ENCODE measurements at regions not wholly inside any gene's neighbourhood (a gene's known extent, or its start where the extent isn't known, plus 50 kb on each side); places are given as distances from the start of the nearest gene placed in this dataset.

- WGBS (ENCODE audit: extremely low coverage, insufficient read length, low lambda C conversion rate), result no CpG with 5 or more reads among the region's 12 CpGs
- H3K27me3 Mint-ChIP-seq (ENCODE audit: low read depth), result peaks cover 2% of the 10 kb centered on the region; the same call in 1 of the 2 replicates
Observed at GRCh38 chr4:62526671-62527070, 1326.5 kb downstream of the ADGRL3 start.

More at GRCh38 chr4:62526671-62527070, 1326.5 kb downstream of the ADGRL3 start:
- Histone ChIP-seq H3K79me1 (ENCODE audit: insufficient read depth, low read depth, low read length, poor library complexity, severe bottlenecking) (no peaks in the 10 kb centered on the region), H3K79me2 (ENCODE audit: insufficient read depth, low read length) (no peaks in the 10 kb centered on the region), H3K23me2 (ENCODE audit: insufficient read length, low read depth, low read length, poor library complexity, severe bottlenecking) (no peaks in the 10 kb centered on the region), H4K5ac (ENCODE audit: insufficient read length, low read depth, low read length) (no peak overlapping the region), H3K4me2 (ENCODE audit: insufficient read depth, insufficient read length, low read length) (no peak overlapping the region), H3K27me3 (ENCODE audit: insufficient read depth, low read length) (no peaks in the 10 kb centered on the region), H2AFZ (ENCODE audit: low read length) (no peak overlapping the region), H3K14ac (ENCODE audit: insufficient read depth, low read length) (no peak overlapping the region), H3K56ac (ENCODE audit: insufficient read length, low read depth, low read length) (no peak overlapping the region), H3K27ac (ENCODE audit: insufficient read length, low read depth, low read length) (no peak overlapping the region), H4K20me1 (ENCODE audit: control insufficient read depth, insufficient read depth, insufficient read length) (no peaks in the 10 kb centered on the region), H3K9me3 (ENCODE audit: control insufficient read depth, low read depth, low read length) (no peaks in the 10 kb centered on the region), H2BK120ac (ENCODE audit: low read depth, low read length, poor library complexity, severe bottlenecking) (no peak overlapping the region), H2AK5ac (ENCODE audit: insufficient read length, low read length) (no peak overlapping the region), H3K4ac (ENCODE audit: low read depth, low read length) (no peak overlapping the region), H2BK5ac (ENCODE audit: insufficient read length, low read length) (no peak overlapping the region), H3K18ac (ENCODE audit: insufficient read length, low read depth, low read length) (no peak overlapping the region), H3K9ac (ENCODE audit: extremely low read depth, insufficient read length, low read length) (no peak overlapping the region), H2BK12ac (ENCODE audit: insufficient read length, low read depth, low read length) (no peak overlapping the region), H2BK20ac (ENCODE audit: low read depth, low read length, poor library complexity, severe bottlenecking) (no peak overlapping the region), H3K4me1 (ENCODE audit: insufficient read depth, low read length) (no peaks in the 10 kb centered on the region), H4K8ac (replicated peaks; ENCODE audit: insufficient read length, low read depth, low read length) (no peak overlapping the region), H2BK15ac (ENCODE audit: low read depth, low read length) (no peak overlapping the region), H4K91ac (ENCODE audit: insufficient read length, low read depth, low read length) (no peak overlapping the region), H3T11ph (ENCODE audit: low read length) (no peak overlapping the region), H3K23ac (ENCODE audit: insufficient read length, low read depth, low read length) (no peak overlapping the region)
- H3K9me3 Mint-ChIP-seq, result peaks cover 15 to 28% of the 10 kb centered on the region in 2 experiments; a peak in 4 of 5 replicates
- H3K27ac Mint-ChIP-seq, result no peak overlapping the region
- TF ChIP-seq CTCF (conservative IDR thresholded peaks at IDR 0.05), result no peak
- peaks cover 18 to 21% of the 10 kb centered on the region in 2 experiments for H3K4me1 Mint-ChIP-seq
- DNase-seq, result no peak
- no peak overlapping the region for H3K4me3 Mint-ChIP-seq
- H3K36me3 Mint-ChIP-seq (ENCODE audit: insufficient read depth in 1 of 3, low read depth in 3 of 3), result peaks cover 8 to 22% (median 10%) of the 10 kb centered on the region in 3 experiments

All from H9 (cell line).